Globus pallidus (tissue), 1 donor: ENCODE measurements at regions not wholly inside any gene's neighbourhood (a gene's known extent, or its start where the extent isn't known, plus 50 kb on each side); places are given as distances from the start of the nearest gene placed in this dataset.

Experiments
- DNase-seq: peaks from one replicate; pipeline ENCODE4 v3.0.0-alpha.2; 2015; ENCODE audit warnings: low spot score

- DNase-seq, result no peak
Observed at GRCh38 chr3:88573472-88573871, 423.7 kb downstream of the C3orf38 start.

DNA sequence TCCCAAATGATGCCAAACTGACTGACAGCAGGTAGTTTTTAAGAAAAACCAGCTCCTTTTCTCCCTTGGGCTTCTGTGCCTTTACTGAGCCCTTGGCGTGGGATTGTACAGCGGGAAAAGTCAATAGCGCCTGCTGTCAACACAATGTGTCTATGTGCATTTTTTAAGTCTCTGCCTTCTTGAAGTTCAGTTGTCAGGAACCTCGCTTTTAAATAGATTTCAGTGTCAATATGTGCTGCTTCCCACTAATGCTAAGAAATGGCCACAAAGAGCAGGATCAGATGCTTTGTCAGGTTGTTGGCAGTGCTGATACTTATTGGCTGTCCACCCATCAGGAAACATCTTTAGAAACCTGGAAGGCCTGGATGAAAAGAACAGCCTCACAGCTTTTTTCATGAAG lies 424.4 kb downstream of the C3orf38 start:
- DNase-seq, result no peak

GRCh38 chr3:88584451-88584850 lies 434.7 kb downstream of the C3orf38 start:
- no peak for DNase-seq

- DNase-seq, result no peak
Observed at GRCh38 chr3:88586121-88586640, 436.4 kb downstream of the C3orf38 start.

- DNase-seq, result no peak
Observed at GRCh38 chr3:88589138-88589537, 439.4 kb downstream of the C3orf38 start.

GRCh38 chr3:88595026-88595425 lies 445.3 kb downstream of the C3orf38 start:
- DNase-seq, result no peak

- DNase-seq, result no peak
Observed at GRCh38 chr3:88596451-88596850, 446.7 kb downstream of the C3orf38 start.

GRCh38 chr3:88610820-88611219 lies 461.1 kb downstream of the C3orf38 start:
- no peak for DNase-seq

DNA sequence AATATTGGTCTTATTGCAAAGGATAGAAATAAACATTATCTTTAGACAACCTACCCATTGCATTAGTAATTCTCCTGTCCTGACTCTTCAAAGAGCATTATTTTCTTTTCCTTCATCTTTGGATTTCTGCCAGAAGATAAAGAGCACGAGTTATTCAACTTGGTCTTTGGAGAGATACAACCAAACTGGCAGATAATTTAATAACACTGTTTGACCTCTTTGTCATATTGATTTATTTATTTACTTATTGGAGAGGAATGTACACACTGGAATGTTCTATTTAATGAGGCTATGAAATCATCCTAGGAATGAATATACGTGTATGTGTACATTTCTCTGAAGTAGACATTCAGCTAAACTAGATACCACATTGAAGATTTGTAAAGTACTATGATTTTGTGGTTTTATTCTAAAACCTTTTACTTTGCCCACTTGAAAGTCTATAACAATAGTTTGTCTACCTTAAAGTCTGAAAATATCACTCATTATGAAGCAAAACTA lies 462.1 kb downstream of the C3orf38 start:
- no peak for DNase-seq

GRCh38 chr3:88616413-88616812 lies 466.7 kb downstream of the C3orf38 start:
- DNase-seq, result no peak

GRCh38 chr3:88617283-88617682 lies 467.5 kb downstream of the C3orf38 start:
- DNase-seq, result no peak

DNA sequence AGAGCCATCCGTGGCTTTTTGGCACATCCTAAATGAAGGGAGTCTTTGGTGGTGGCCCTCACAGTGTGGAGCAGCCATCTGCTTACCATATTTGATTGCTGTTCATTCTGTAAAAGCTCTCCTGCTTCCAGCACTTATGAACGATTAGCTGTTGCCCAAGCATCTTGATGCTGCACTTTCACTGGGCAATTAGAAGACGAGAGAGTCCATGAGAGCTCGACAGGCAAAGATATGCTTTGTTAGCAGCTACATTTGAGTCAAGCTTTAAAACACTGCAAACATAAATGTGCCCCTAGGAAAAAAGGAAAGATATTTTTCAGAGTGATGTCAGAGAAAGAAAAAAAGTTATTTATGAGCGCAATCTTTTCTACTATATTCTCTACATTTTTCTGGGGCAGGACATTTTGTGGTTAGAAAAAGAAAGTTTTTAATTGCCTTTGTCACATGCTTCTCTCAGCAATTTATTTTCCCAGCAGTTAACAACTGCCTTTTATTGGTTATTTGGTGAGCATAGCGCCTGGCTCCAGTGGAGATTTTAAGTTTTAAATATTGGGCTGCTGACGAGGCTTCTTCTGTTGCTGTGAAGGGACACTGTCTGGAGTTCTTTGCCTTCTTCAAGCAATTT lies 468.4 kb downstream of the C3orf38 start:
- DNase-seq, result no peak

GRCh38 chr3:88621586-88621985 lies 471.8 kb downstream of the C3orf38 start:
- DNase-seq, result no peak

DNA sequence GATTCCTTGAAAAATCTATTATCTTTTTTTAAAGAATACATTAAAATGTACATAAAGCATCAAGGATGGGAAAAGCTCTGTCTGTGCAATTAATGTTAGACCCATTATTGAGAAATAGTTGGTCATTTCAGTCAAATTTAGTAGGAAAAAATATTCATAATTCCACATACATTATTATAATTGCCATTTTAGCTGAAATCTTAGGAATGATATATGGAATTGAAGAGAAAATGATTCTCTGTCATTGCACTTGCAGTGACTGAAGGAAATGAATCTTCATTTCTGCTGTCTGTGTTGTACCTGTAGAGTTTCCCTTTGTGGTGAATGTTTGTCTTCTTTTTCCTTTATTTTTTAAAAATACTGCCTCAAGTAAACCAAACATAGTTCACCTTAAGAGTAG lies 473.9 kb downstream of the C3orf38 start:
- no peak for DNase-seq

DNA sequence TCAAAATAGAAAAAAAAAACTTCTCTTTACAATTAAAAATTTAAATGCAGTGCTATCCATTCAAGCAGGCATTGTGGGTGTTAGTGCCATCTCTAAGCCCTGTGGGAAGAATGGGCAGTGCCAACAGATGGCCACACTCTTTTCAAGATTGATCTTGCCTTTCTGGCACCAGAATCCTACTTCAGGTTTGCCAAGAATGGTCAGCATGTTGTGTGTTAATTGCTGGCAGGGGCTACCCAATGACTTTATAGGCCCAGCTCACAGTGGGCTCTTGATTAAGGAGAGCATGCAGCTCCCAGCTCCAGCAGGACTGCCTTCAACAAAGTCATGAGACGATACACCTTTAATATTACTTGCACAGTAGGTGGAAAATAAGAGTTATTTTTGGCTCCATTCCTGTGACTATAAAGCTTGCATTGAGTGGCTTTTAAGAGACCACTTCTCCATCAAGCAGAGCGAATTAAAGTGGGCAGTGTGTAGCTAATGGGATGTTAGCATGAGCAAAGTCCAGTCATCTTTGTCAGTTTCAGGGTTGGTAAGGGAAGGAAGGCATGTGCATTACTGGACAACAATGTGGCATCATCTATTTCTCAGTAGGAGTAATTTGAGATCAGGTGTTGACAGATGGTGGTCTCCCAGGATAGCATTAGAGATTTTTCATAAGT lies 476.8 kb downstream of the C3orf38 start:
- DNase-seq, result no peak

DNA sequence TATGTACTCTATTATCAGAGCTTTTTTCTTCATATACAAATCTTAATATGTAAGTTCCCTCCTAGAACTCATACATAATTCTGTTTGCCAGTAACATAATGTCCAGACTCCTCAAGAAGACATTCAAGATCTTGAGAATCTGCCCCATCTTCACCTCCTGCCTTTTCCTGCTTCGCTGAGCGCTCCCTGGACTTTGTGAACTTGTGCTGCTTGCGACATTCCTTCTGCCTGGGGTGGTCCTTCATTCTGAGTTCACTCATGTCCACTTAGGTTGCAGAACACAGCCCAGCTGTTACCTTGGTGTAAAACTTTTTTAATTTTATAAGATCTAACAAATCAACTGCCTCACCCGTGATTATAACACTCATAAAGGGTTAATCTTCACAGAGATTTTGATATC lies 478.5 kb upstream of the EPHA3 start:
- no peak for DNase-seq

DNA sequence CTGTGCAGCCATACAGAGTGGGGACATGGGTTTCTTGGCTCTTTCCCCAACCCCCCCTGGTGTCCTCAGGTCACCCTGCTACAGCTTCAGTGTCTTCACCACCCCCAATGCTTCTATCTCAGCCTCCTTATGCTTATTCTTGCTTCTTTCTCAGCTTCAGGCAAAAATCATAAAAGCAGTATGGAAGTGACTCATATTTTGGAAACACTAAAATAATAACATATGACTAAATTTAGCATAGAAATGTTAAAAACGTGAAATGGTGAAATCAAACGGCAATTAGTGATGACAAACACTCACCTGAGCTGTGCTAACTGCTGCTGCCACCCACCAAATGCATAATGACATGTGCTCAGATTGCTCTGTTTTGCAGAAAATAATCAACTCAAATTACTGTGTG lies 475.2 kb upstream of the EPHA3 start:
- no peak for DNase-seq

GRCh38 chr3:88640581-88640980 lies 466.8 kb upstream of the EPHA3 start:
- no peak for DNase-seq

GRCh38 chr3:88641033-88641604 lies 466.3 kb upstream of the EPHA3 start:
- no peak for DNase-seq

GRCh38 chr3:88657459-88657858 lies 450.0 kb upstream of the EPHA3 start:
- DNase-seq, result no peak

GRCh38 chr3:88661433-88661824 lies 446.0 kb upstream of the EPHA3 start:
- no peak for DNase-seq

DNA sequence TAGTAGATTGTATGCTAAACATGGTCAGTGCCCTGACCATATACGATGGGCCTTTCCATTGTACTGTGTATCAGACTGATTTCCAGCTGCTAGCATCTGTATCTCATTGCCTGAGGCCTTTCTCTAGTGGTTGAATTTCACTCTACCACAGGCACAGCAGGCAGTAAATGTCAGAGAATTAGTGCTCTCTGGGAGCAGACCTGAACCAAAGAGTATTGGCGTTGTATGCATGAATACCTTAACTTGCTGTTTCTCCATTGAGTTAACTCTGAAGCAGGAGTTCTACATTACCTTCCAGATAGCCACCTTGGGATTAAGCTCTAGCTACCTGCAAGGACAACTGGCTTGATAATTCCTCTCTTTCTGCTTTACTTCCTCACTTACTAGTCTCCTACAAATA lies 439.2 kb upstream of the EPHA3 start:
- no peak for DNase-seq

GRCh38 chr3:88671573-88671972 lies 435.8 kb upstream of the EPHA3 start:
- DNase-seq, result no peak
